CD4-positive, alpha-beta T cell treated with Interleukin-17A for 1 hour (primary cell): ENCODE measurements at regions not wholly inside any gene's neighbourhood (a gene's known extent, or its start where the extent isn't known, plus 50 kb on each side); places are given as distances from the start of the nearest gene placed in this dataset.
A peak's percentile ranks its signal among the peaks of the same experiment; 100 is the strongest.

Experiments
- DNase-seq: peaks from one replicate; pipeline ENCODE4 v3.0.0-alpha.2; 2020

DNA sequence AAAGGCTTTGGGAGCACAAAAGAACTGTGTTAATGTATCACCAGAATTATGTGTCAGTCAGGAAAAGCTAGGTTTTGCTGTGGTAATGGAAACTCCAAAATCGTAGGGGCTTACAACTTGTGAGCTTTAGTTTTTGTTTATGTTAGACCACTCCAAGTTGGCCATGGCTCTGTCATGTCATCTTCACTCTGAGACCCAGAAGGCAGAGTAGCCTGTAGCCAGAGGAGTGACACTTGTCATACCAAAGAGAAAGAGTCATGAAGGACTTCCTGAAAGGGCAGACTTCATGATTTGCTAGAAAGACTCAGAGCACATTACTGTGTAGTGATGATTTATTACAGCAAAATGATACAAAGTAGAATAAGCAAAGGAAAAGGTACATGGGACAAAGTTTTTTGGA is 133.6 kb upstream of the SSTR1 start:
- DNase-seq, result peak; percentile 32

GRCh38 chr14:38074754-38075153 is 132.9 kb upstream of the SSTR1 start:
- DNase-seq, result peak; percentile 78

- DNase-seq, result peak; percentile 85
These were observed 129.3 kb upstream of the SSTR1 start for GRCh38 chr14:38078393-38078792.

GRCh38 chr14:38079268-38079667 is 128.4 kb upstream of the SSTR1 start:
- peak; percentile 18 for DNase-seq

DNA sequence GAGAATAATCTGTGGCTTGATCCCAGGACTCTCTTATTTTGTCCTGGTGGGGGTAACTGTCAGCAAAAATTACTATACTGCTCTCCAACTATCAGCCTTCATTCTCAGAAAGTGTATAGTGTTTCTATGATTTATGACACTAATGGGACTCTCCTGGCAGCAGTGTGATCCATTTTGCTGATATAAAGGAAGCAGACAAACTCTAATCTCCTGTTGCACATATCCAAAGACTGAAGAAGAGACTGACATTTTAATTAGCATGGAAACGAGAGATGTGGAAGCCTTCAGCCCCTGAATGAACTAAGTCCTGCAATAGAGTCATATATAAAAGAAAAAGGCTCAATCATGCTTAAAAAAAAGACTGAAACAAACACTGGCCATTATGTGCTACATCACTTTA is 127.8 kb upstream of the SSTR1 start:
- DNase-seq, result no peak

DNA sequence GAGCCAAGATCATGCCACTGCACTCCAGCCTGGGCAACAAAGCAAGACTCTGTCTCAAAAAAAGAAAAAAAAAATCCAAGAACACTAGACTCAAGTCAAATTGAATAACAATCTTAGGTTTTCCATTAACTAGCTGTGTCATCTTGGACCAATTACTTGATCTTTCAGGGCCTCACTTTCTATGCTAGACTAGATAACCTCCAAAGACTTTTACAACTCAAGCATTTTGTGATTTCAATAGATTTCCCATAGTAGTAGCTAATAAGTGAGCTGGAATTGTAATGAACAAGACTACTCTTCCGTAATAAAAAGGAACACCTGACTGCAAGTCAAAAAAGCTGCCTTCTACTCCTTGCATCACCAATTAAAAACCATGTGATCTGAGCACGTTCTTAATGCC is 127.0 kb upstream of the SSTR1 start:
- no peak for DNase-seq

- no peak for DNase-seq
These were observed 124.7 kb upstream of the SSTR1 start for GRCh38 chr14:38083039-38083438.

GRCh38 chr14:38089123-38089522 is 118.6 kb upstream of the SSTR1 start:
- DNase-seq, result peak; percentile 21

DNA sequence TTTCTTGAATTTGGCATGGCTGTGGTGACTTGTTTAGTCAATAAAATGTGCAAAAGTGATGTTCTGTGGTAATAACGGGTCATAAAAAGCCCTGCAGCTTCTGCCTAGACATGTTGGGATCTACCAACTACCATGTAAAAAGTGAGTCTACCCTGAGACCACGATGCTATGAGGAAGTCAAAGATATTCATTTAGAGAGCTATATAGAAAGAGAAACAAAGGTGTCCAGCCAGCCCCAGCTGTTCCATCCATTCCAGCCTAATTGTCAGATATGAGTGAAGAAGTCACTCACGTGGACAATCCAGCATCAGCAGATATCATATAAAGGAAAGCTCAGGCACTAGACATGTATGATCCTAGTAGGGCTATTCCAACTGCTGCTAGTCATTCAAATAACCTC is 117.2 kb upstream of the SSTR1 start:
- no peak for DNase-seq

- DNase-seq, result no peak
These were observed 109.4 kb upstream of the SSTR1 start for GRCh38 chr14:38098074-38098836.

GRCh38 chr14:38101679-38102078 is 106.0 kb upstream of the SSTR1 start:
- DNase-seq, result no peak

DNA sequence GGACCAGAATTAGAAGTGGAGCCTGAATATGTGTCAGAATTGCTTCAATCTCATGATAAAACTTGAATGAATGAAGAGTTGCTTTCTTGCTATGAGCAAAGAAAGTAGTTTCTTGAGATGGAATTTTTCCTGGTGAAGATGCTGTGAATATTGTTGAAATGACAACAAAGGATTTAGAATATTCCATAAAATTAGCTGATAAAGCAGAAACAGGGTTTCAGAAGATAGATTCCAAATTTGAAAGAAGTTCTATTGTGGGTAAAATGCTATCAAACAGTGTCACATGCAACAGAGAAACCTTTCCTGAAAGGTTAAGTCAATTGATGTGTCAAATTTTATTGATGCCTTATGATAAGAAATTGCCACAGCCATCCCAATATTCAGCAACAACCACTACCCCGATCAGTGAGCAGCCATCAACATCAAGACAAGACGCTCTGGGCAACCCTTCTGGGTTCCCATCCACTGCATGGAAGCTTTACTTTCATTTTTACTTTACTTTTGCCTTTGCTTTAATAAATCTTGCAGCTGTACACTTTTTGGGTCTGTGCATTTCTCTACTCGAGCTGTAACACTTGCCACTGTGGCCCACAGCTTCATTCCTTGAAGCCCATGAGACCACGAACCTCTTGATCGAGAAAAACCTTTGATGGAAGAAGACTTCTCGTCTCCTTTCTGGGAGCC is 104.0 kb upstream of the SSTR1 start:
- DNase-seq, result no peak

DNA sequence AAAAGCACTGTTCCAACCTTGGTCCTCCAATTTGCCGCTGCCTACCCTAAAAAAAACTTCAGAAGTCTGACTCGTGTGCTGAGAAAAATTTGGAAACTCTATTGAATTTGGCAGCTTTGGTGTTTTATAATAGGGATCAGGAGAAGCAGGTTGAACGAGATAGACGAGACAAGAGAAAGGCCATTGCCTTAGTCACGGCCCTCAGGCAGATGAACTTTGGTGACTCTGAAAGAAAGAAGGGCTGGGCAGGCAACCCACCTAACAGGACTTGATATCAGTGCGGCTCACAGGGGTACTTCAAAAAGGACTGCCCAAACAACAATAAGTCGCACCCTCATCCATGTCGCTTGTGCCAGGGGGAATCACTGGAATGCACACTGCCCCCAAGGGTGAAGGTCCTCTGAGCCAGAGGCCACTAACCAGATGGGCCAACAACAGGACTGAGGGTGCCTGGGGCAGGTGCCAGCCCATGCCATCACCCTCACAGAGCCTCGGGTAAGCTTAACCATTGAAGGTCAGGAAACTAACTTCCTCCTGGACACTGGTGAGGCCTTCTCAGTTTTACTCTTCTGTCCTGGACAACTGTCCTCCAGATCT is 102.5 kb upstream of the SSTR1 start:
- DNase-seq, result no peak

DNA sequence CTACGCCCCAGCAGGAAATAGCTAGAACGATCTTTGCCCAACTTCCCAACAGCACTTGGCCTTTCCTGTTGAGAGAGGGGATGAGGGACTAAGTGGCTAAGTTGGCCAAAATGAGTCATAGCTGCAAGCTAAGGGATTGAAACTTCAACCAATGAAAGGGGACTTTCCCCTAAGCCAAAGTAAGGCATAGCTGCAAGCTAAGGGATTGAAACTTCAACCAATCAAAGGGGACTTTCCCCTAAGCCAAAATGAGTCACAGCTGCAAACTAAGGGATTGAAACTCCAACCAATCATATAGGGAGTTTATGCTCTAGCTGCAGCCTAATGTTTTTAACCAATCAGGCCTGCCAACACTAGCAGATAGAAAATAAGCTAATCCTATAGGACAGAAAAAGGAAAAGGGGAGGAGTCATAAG is 100.5 kb upstream of the SSTR1 start:
- DNase-seq, result peak; percentile 28

- no peak for DNase-seq
These were observed 99.0 kb upstream of the SSTR1 start for GRCh38 chr14:38108681-38109080.

GRCh38 chr14:38110258-38110657 is 97.4 kb upstream of the SSTR1 start:
- DNase-seq, result no peak

DNA sequence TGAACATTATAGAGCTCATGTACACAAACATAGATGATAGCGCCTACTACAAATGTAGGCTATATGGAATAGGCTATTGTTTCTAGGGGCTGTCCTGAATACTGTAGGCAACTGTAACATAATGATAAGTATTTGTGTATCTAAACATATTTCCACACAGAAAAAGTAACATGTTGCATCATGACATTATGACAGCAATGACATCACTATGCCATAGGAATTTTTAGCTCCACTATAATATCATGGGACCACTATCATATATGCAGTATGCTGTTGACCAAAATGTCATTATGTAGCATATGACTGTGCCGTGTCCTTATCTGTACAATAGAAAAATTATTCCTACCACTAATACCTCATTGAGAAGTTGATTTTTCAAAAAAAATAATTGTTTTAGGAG is 96.7 kb upstream of the SSTR1 start:
- no peak for DNase-seq

- DNase-seq, result no peak
These were observed 94.2 kb upstream of the SSTR1 start for GRCh38 chr14:38113546-38113945.

DNA sequence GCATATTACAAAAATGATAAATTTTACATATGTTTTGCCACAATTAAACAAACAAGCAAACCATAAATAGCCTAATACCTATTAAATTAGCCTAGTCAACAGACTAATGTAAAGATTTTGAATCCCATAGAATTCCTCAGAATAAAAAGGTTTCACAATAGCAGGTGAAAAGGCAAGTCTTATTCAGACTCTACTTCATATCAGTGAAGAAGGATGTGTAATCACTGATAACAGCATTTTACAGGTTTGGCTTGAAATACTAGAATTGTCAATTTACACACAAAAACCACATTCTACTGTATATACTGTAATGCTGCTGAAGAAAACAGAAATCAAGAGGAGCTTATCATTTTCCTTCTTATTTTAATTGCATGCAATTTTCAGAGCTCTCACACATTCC is 90.8 kb upstream of the SSTR1 start:
- no peak for DNase-seq

- peak; percentile 24 for DNase-seq
These were observed 87.6 kb upstream of the SSTR1 start for GRCh38 chr14:38120109-38120508.

GRCh38 chr14:38121320-38122020 is 86.2 kb upstream of the SSTR1 start:
- DNase-seq, result no peak

GRCh38 chr14:38122241-38122640 is 85.5 kb upstream of the SSTR1 start:
- DNase-seq, result no peak

- no peak for DNase-seq
These were observed 83.2 kb upstream of the SSTR1 start for GRCh38 chr14:38124506-38124905.
